ENCODE measurements at regions not wholly inside any gene's neighbourhood (a gene's known extent, or its start where the extent isn't known, plus 50 kb on each side); places are given as distances from the start of the nearest gene placed in this dataset.
"Not testable (repeated sequence)": the region's sequence is repeated elsewhere in the genome, so short reads cannot be mapped to it uniquely, and the experiment has no call there.

GRCh38 chr15:92803852-92804609 is 96.1 kb upstream of the CHD2 start:
- no peak for DNase-seq (ENCODE audit: low read depth, low spot score)
- Histone ChIP-seq H3K36me3 (ENCODE audit: control insufficient read depth, insufficient read depth, low read length) (no peaks in the 10 kb centered on the region), H3K4me1 (ENCODE audit: control insufficient read depth, insufficient read depth, low read length) (peaks cover 3% of the 10 kb centered on the region; the same call in 1 of the 2 replicates), H3K4me3 (ENCODE audit: low read length) (no peak overlapping the region), H3K27me3 (ENCODE audit: control insufficient read depth, insufficient read depth, low read length) (no peaks in the 10 kb centered on the region), H3K9me3 (ENCODE audit: control insufficient read depth, insufficient read depth, low read length) (no peaks in the 10 kb centered on the region), H3K27ac (ENCODE audit: low read length) (no peak overlapping the region)
- no CpG with 5 or more reads among the region's 5 CpGs for WGBS (ENCODE audit: insufficient coverage, insufficient read length)

GRCh38 chr15:92804610-92804936 is 95.6 kb upstream of the CHD2 start:
- H3K4me1 ChIP-seq (ENCODE audit: control insufficient read depth, insufficient read depth, low read length); H3K36me3 ChIP-seq (ENCODE audit: control insufficient read depth, insufficient read depth, low read length); H3K27me3 ChIP-seq (ENCODE audit: control insufficient read depth, insufficient read depth, low read length); H3K9me3 ChIP-seq (ENCODE audit: control insufficient read depth, insufficient read depth, low read length); H3K4me3 ChIP-seq (ENCODE audit: low read length); DNase-seq (ENCODE audit: low read depth, low spot score); H3K27ac ChIP-seq (ENCODE audit: low read length): not testable (repeated sequence)
- no CpG with 5 or more reads among the region's 5 CpGs for WGBS (ENCODE audit: insufficient coverage, insufficient read length)

GRCh38 chr15:92805080-92805690 is 94.9 kb upstream of the CHD2 start:
- Histone ChIP-seq H3K9me3 (ENCODE audit: control insufficient read depth, insufficient read depth, low read length) (no peaks in the 10 kb centered on the region), H3K4me1 (ENCODE audit: control insufficient read depth, insufficient read depth, low read length) (peaks cover 4% of the 10 kb centered on the region; the same call in 1 of the 2 replicates), H3K4me3 (ENCODE audit: low read length) (no peak overlapping the region), H3K27me3 (ENCODE audit: control insufficient read depth, insufficient read depth, low read length) (no peaks in the 10 kb centered on the region), H3K27ac (ENCODE audit: low read length) (no peak overlapping the region), H3K36me3 (ENCODE audit: control insufficient read depth, insufficient read depth, low read length) (no peaks in the 10 kb centered on the region)
- DNase-seq (ENCODE audit: low read depth, low spot score): no peak
- WGBS (ENCODE audit: insufficient coverage, insufficient read length): no CpG with 5 or more reads among the region's 10 CpGs

- not testable (repeated sequence) for H3K4me1 ChIP-seq (ENCODE audit: control insufficient read depth, insufficient read depth, low read length); H3K4me3 ChIP-seq (ENCODE audit: low read length); DNase-seq (ENCODE audit: low read depth, low spot score); H3K27me3 ChIP-seq (ENCODE audit: control insufficient read depth, insufficient read depth, low read length); H3K9me3 ChIP-seq (ENCODE audit: control insufficient read depth, insufficient read depth, low read length); H3K27ac ChIP-seq (ENCODE audit: low read length); H3K36me3 ChIP-seq (ENCODE audit: control insufficient read depth, insufficient read depth, low read length)
- no CpG with 5 or more reads among the region's 11 CpGs for WGBS (ENCODE audit: insufficient coverage, insufficient read length)
Measured at GRCh38 chr15:92806171-92806570, 94.0 kb upstream of the CHD2 start.

GRCh38 chr15:92806763-92807162 is 93.4 kb upstream of the CHD2 start:
- Histone ChIP-seq H3K4me3 (ENCODE audit: low read length) (no peak overlapping the region), H3K27ac (ENCODE audit: low read length) (no peak overlapping the region), H3K9me3 (ENCODE audit: control insufficient read depth, insufficient read depth, low read length) (no peaks in the 10 kb centered on the region), H3K4me1 (ENCODE audit: control insufficient read depth, insufficient read depth, low read length) (peaks cover 4% of the 10 kb centered on the region; the same call in 1 of the 2 replicates), H3K36me3 (ENCODE audit: control insufficient read depth, insufficient read depth, low read length) (no peaks in the 10 kb centered on the region), H3K27me3 (ENCODE audit: control insufficient read depth, insufficient read depth, low read length) (no peaks in the 10 kb centered on the region)
- no CpG with 5 or more reads among the region's 17 CpGs for WGBS (ENCODE audit: insufficient coverage, insufficient read length)
- no peak for DNase-seq (ENCODE audit: low read depth, low spot score)

- H3K27ac ChIP-seq (ENCODE audit: low read length): no peak overlapping the region
- DNase-seq (ENCODE audit: low read depth, low spot score): no peak
- H3K27me3 ChIP-seq (ENCODE audit: control insufficient read depth, insufficient read depth, low read length): no peaks in the 10 kb centered on the region
- peak overlapping the region; percentile 24; the same call in 1 of the 2 replicates for H3K4me3 ChIP-seq (ENCODE audit: low read length)
- no peaks in the 10 kb centered on the region for H3K9me3 ChIP-seq (ENCODE audit: control insufficient read depth, insufficient read depth, low read length)
- WGBS (ENCODE audit: insufficient coverage, insufficient read length): no CpG with 5 or more reads among the region's 14 CpGs
- no peaks in the 10 kb centered on the region for H3K36me3 ChIP-seq (ENCODE audit: control insufficient read depth, insufficient read depth, low read length)
- H3K4me1 ChIP-seq (ENCODE audit: control insufficient read depth, insufficient read depth, low read length): peaks cover 4% of the 10 kb centered on the region; the same call in 1 of the 2 replicates
Measured at GRCh38 chr15:92807971-92808571, 92.1 kb upstream of the CHD2 start.

- DNase-seq (ENCODE audit: low read depth, low spot score): no peak
- H3K9me3 ChIP-seq (ENCODE audit: control insufficient read depth, insufficient read depth, low read length): no peaks in the 10 kb centered on the region
- no CpG with 5 or more reads among the region's 30 CpGs for WGBS (ENCODE audit: insufficient coverage, insufficient read length)
- H3K36me3 ChIP-seq (ENCODE audit: control insufficient read depth, insufficient read depth, low read length): no peaks in the 10 kb centered on the region
- H3K27ac ChIP-seq (ENCODE audit: low read length): no peak overlapping the region
- peak overlapping the region; percentile 24; the same call in 1 of the 2 replicates for H3K4me3 ChIP-seq (ENCODE audit: low read length)
- peaks cover 4% of the 10 kb centered on the region; the same call in 1 of the 2 replicates for H3K4me1 ChIP-seq (ENCODE audit: control insufficient read depth, insufficient read depth, low read length)
- no peaks in the 10 kb centered on the region for H3K27me3 ChIP-seq (ENCODE audit: control insufficient read depth, insufficient read depth, low read length)
Measured at GRCh38 chr15:92808598-92809063, 91.5 kb upstream of the CHD2 start.

GRCh38 chr15:92809064-92809879 is 90.9 kb upstream of the CHD2 start:
- peaks cover 4% of the 10 kb centered on the region; the same call in 1 of the 2 replicates for H3K4me1 ChIP-seq (ENCODE audit: control insufficient read depth, insufficient read depth, low read length)
- H3K36me3 ChIP-seq (ENCODE audit: control insufficient read depth, insufficient read depth, low read length): no peaks in the 10 kb centered on the region
- no CpG with 5 or more reads among the region's 80 CpGs for WGBS (ENCODE audit: insufficient coverage, insufficient read length)
- peak; percentile 85 for DNase-seq (ENCODE audit: low read depth, low spot score)
- H3K27me3 ChIP-seq (ENCODE audit: control insufficient read depth, insufficient read depth, low read length): no peaks in the 10 kb centered on the region
- H3K9me3 ChIP-seq (ENCODE audit: control insufficient read depth, insufficient read depth, low read length): no peaks in the 10 kb centered on the region
- H3K27ac ChIP-seq (ENCODE audit: low read length): peak overlapping the region; percentile 11
- H3K4me3 ChIP-seq (ENCODE audit: low read length): peak overlapping the region; percentile 51; the same call in 1 of the 2 replicates

- H3K9me3 ChIP-seq (ENCODE audit: control insufficient read depth, insufficient read depth, low read length): no peaks in the 10 kb centered on the region
- no peaks in the 10 kb centered on the region for H3K27me3 ChIP-seq (ENCODE audit: control insufficient read depth, insufficient read depth, low read length)
- H3K36me3 ChIP-seq (ENCODE audit: control insufficient read depth, insufficient read depth, low read length): no peaks in the 10 kb centered on the region
- WGBS (ENCODE audit: insufficient coverage, insufficient read length): no CpG with 5 or more reads among the region's 12 CpGs
- no peak for DNase-seq (ENCODE audit: low read depth, low spot score)
- peak overlapping the region; percentile 51; the same call in 1 of the 2 replicates for H3K4me3 ChIP-seq (ENCODE audit: low read length)
- H3K4me1 ChIP-seq (ENCODE audit: control insufficient read depth, insufficient read depth, low read length): peaks cover 4% of the 10 kb centered on the region; the same call in 1 of the 2 replicates
- H3K27ac ChIP-seq (ENCODE audit: low read length): peak overlapping the region; percentile 11
Measured at GRCh38 chr15:92809880-92810361, 90.2 kb upstream of the CHD2 start.

Data from iPS DF 6.9 (cell line).